Heart left ventricle (tissue), 16 donors: ENCODE measurements at regions not wholly inside any gene's neighbourhood (a gene's known extent, or its start where the extent isn't known, plus 50 kb on each side); places are given as distances from the start of the nearest gene placed in this dataset.

ENCODE experiments used
- ATAC-seq, 4 donors: fragments of 200-7000 bp; cut with Tn5 transposase; one replicate each; pipeline ENCODE4 v1.9.1; 2020 to 2022; ENCODE audit warnings: moderate library complexity in 4 of 4, mild to moderate bottlenecking in 3 of 4, moderate number of reproducible peaks in 1 of 4
- DNase-seq, 5 donors: peaks; one replicate each; pipeline ENCODE4 v3.0.0-alpha.2; 2020
- H3K27ac ChIP-seq, 12 donors: fragments of 200-600 bp; sonication (generic) in 4 of 12; one replicate each; pipeline versions ENCODE4 v1.5.0 to v1.8.0; 2016 to 2022; ENCODE audit warnings: mild to moderate bottlenecking in 2 of 12
- H3K27me3 ChIP-seq, 9 donors: fragments of 200-600 bp; sonication (generic) in 2 of 9; one replicate each; pipeline versions ENCODE4 v1.5.1 to v1.8.0; 2016 to 2022; ENCODE audit warnings: mild to moderate bottlenecking in 3 of 9
- H3K36me3 ChIP-seq, 9 donors: fragments of 200-600 bp; sonication (generic) in 2 of 9; one replicate each; pipeline versions ENCODE4 v1.5.0 to v1.8.0; 2018 to 2022; ENCODE audit warnings: mild to moderate bottlenecking in 2 of 9
- H3K4me1 ChIP-seq, 12 donors: fragments of 200-600 bp; sonication (generic) in 4 of 12; one replicate each; pipeline versions ENCODE4 v1.5.0 to v1.8.0; 2016 to 2022; ENCODE audit warnings: mild to moderate bottlenecking in 3 of 12
- H3K4me3 ChIP-seq, 12 donors: fragments of 200-600 bp; sonication (generic) in 4 of 12; one replicate each; pipeline versions ENCODE4 v1.5.0 to v1.8.0; 2017 to 2022; ENCODE audit warnings: mild to moderate bottlenecking in 9 of 12, moderate library complexity in 4 of 12
- H3K9me3 ChIP-seq, 12 donors: fragments of 200-600 bp; sonication (generic) in 4 of 12; one replicate each; pipeline versions ENCODE4 v1.5.0 to v1.8.0; 2016 to 2022; ENCODE audit warnings: mild to moderate bottlenecking in 1 of 12
- POLR2A ChIP-seq, 2 donors: fragments of 450-650 bp; IDR thresholded peaks; one replicate each; pipeline ENCODE4 v1.6.1; 2017; ENCODE audit warnings: antibody characterized with exemption in 2 of 2, mild to moderate bottlenecking in 2 of 2, moderate library complexity in 2 of 2
- WGBS, 4 donors: extraction: QIAGEN DNeasy Blood & Tissue Kit in 2 of 4; methylation state at CpG; one replicate each; pipeline versions ENCODE4 v1.1.5 to v1.1.7; 2013 to 2018; 5-methylcytosine and 5-hydroxymethylcytosine counted together
- intact Hi-C, 10 donors: fragments of 100-400 bp; cut with DNase I; formaldehyde crosslinking; loops; one replicate each; pipeline versions ENCODE4 v1.11.1 to v1.14.2; 2022
- TF ChIP-seq, protein P1 (sequence below), 12 donors: fragments of 200-600 bp; sonication (generic) in 4 of 12; IDR thresholded peaks; one replicate each; pipeline versions ENCODE4 v1.5.0 to v1.8.0; 2018 to 2022; ENCODE audit warnings: antibody characterized with exemption in 12 of 12, mild to moderate bottlenecking in 5 of 12
- donor health status: ischemic (EF 13 %, LVEDD 7.1; RV severe dilation, severe dysfunction).
- donor health status: healthy with polysubstance abuse.
- donor health status: DM: no; HTN: yes; CAD: no.
- donor health status: DM: no; HTN: no; CAD: no.
- donor health status: ischemic (EF 25% LVEDD 6.9; RV normal size, moderate dysfunction).
- donor health status: ischemic (EF 25% LVEDD 5.7; RV mildly dilated, moderate dysfunction).
- donor health status: healthy.
- donor health status: DM: yes; HTN: yes; CAD: no.
- donor health status: ischemic (EF 35%, LVEDD 5.7; RV mildly dilated, moderate dysfunction).
- donor health status: nonischemic (EF 11% LVEDD 7.7; RV severe dilation, severe dysfunction).
- donor health status: DM: yes; HTN: yes; CAD: no.
- donor health status: PGD.
- donor health status: ischemic (EF 29% LVEDD 5.4; RV normal size, mild dysfunction).
- donor health status: nonischemic (EF 23%, LVEDD 6.1; RV moderate dilation, normal function).

GRCh38 chr1:98081944-98082343 lies 161.1 kb upstream of the DPYD start:
- no peaks in the 10 kb centered on the region for H3K27me3 ChIP-seq
- intact Hi-C loops = no loop called here
- TF ChIP-seq, protein P1, sequence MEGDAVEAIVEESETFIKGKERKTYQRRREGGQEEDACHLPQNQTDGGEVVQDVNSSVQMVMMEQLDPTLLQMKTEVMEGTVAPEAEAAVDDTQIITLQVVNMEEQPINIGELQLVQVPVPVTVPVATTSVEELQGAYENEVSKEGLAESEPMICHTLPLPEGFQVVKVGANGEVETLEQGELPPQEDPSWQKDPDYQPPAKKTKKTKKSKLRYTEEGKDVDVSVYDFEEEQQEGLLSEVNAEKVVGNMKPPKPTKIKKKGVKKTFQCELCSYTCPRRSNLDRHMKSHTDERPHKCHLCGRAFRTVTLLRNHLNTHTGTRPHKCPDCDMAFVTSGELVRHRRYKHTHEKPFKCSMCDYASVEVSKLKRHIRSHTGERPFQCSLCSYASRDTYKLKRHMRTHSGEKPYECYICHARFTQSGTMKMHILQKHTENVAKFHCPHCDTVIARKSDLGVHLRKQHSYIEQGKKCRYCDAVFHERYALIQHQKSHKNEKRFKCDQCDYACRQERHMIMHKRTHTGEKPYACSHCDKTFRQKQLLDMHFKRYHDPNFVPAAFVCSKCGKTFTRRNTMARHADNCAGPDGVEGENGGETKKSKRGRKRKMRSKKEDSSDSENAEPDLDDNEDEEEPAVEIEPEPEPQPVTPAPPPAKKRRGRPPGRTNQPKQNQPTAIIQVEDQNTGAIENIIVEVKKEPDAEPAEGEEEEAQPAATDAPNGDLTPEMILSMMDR (IDR thresholded peaks at IDR 0.05) = no peak
- TF ChIP-seq POLR2A (IDR thresholded peaks at IDR 0.05) = no peak
- ATAC-seq (no peak), DNase-seq (no peak)
- WGBS, 4 donors = 54 to 72% (median 62%) methylated on average over 1 of the region's 1 CpG
- H3K36me3 ChIP-seq = no peaks in the 10 kb centered on the region
- H3K9me3 ChIP-seq = no peaks in the 10 kb centered on the region
- H3K4me3 ChIP-seq = no peak overlapping the region
- no peaks in the 10 kb centered on the region for H3K4me1 ChIP-seq
- H3K27ac ChIP-seq = no peak overlapping the region

- Histone ChIP-seq H3K27me3 (no peaks in the 10 kb centered on the region), H3K9me3 (no peaks in the 10 kb centered on the region), H3K4me1 (no peaks in the 10 kb centered on the region), H3K4me3 (no peak overlapping the region), H3K36me3 (no peaks in the 10 kb centered on the region), H3K27ac (no peak overlapping the region)
- DNase-seq (no peak), ATAC-seq (no peak)
- TF ChIP-seq, protein P1 (IDR thresholded peaks at IDR 0.05) = no peak
- TF ChIP-seq POLR2A (IDR thresholded peaks at IDR 0.05) = no peak
- 77 to 89% (median 85%) methylated on average over 2 of the region's 2 CpGs for WGBS, 4 donors
- intact Hi-C loops = no loop called here
Observed at GRCh38 chr1:98078596-98078995, 157.8 kb upstream of the DPYD start.

DNA sequence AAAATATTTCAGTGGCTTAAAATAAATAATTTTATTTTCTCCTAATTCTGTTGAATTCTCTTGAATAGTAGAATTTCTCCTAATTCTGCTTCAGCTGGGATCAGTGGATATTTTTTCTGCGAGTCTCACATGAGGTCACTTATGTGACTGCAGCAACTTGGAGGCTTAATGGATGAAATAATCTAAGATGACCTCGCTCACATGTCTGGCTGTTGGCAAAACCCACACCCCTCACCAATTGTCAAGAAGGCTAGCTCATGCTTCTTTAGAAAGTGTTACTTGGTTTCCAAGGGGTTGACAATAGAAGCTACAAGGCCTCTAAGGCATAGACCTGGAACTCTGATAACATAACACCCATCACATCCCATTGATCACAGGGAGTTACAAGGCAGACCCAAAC lies 156.9 kb upstream of the DPYD start:
- H3K4me3 ChIP-seq = no peak overlapping the region
- intact Hi-C loops = no loop called here
- H3K27me3 ChIP-seq = no peaks in the 10 kb centered on the region
- no peak overlapping the region for H3K27ac ChIP-seq
- no peaks in the 10 kb centered on the region for H3K36me3 ChIP-seq
- WGBS, 4 donors = 65 to 79% (median 76%) methylated on average over 2 of the region's 2 CpGs
- ATAC-seq = no peak
- TF ChIP-seq, protein P1 (IDR thresholded peaks at IDR 0.05) = no peak
- TF ChIP-seq POLR2A (IDR thresholded peaks at IDR 0.05) = no peak
- no peaks in the 10 kb centered on the region for H3K9me3 ChIP-seq
- no peaks in the 10 kb centered on the region for H3K4me1 ChIP-seq
- DNase-seq = no peak

DNA sequence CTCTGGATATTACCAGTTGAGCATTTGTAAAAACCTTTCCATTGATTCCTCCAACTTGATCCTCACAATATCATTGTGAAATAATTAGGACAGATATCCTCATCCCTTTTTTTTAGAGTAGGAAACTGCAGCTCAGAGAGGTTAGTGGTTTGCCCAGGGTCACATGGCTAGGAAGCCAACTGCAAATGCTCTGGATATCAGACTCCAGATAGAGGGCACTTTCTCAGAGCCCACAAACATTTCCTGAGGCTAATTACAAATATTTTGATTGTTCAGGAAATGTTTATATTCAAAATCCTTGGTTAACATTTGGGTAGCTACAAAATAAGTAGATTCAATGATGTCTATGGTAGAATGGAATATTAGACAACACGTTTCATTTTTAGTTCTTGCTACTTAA lies 154.8 kb upstream of the DPYD start:
- intact Hi-C loops = no loop called here
- Histone ChIP-seq H3K4me1 (no peaks in the 10 kb centered on the region), H3K9me3 (no peaks in the 10 kb centered on the region), H3K27ac (no peak overlapping the region), H3K27me3 (no peaks in the 10 kb centered on the region), H3K4me3 (no peak overlapping the region), H3K36me3 (no peaks in the 10 kb centered on the region)
- DNase-seq = no peak
- WGBS, 4 donors = 71 to 83% (median 77%) methylated on average over 1 of the region's 1 CpG
- no peak for ATAC-seq
- TF ChIP-seq, protein P1 (IDR thresholded peaks at IDR 0.05) = no peak
- no peak for TF ChIP-seq POLR2A (IDR thresholded peaks at IDR 0.05)
